Mesothelial cell of epicardium (in vitro differentiated cells): ENCODE measurements at regions not wholly inside any gene's neighbourhood (a gene's known extent, or its start where the extent isn't known, plus 50 kb on each side); places are given as distances from the start of the nearest gene placed in this dataset.

Experiments used
- DNase-seq, 2 experiments: peaks; one replicate each; pipeline ENCODE4 v3.0.0; 2021; ENCODE audit warnings: low spot score in 2 of 2; ENCODE audit not compliant: unreplicated experiment in 2 of 2
- H3K27ac Mint-ChIP-seq: 2 replicates; pipeline ENCODE4 v1.8.0; 2021; ENCODE audit warnings: mixed read lengths
- H3K27me3 Mint-ChIP-seq: 2 replicates; pipeline ENCODE4 v1.8.0; 2021; ENCODE audit warnings: low read depth, mixed read lengths
- H3K36me3 Mint-ChIP-seq: 2 replicates; pipeline ENCODE4 v1.8.0; 2021; ENCODE audit warnings: mixed read lengths
- H3K4me1 Mint-ChIP-seq: 2 replicates; pipeline ENCODE4 v1.8.0; 2021; ENCODE audit warnings: mixed read lengths
- H3K4me3 Mint-ChIP-seq: 2 replicates; pipeline ENCODE4 v1.8.0; 2021; ENCODE audit warnings: mild to moderate bottlenecking, moderate library complexity, mixed read lengths
- H3K9me3 Mint-ChIP-seq: 2 replicates; pipeline ENCODE4 v1.8.0; 2021; ENCODE audit warnings: mixed read lengths
- CTCF ChIP-seq: fragments of 200-600 bp; sonication (generic); IDR thresholded peaks from one replicate; pipeline ENCODE4 v1.5.0; 2021; ENCODE audit warnings: antibody characterized with exemption; ENCODE audit not compliant: unreplicated experiment

GRCh38 chr5:19001539-19001938 lies 986.5 kb downstream of the CDH18 start:
- no peaks in the 10 kb centered on the region for H3K36me3 Mint-ChIP-seq
- H3K4me1 Mint-ChIP-seq, result peaks cover 2% of the 10 kb centered on the region
- no peaks in the 10 kb centered on the region for H3K27me3 Mint-ChIP-seq
- peaks cover 4% of the 10 kb centered on the region for H3K9me3 Mint-ChIP-seq
- no peak overlapping the region for H3K27ac Mint-ChIP-seq
- no peak for TF ChIP-seq CTCF
- H3K4me3 Mint-ChIP-seq, result no peak overlapping the region
- DNase-seq, result no peak

GRCh38 chr5:19002111-19002510 lies 985.9 kb downstream of the CDH18 start:
- no peak overlapping the region for H3K4me3 Mint-ChIP-seq
- H3K9me3 Mint-ChIP-seq, result peaks cover 4% of the 10 kb centered on the region
- DNase-seq, result no peak
- H3K36me3 Mint-ChIP-seq, result no peaks in the 10 kb centered on the region
- H3K27me3 Mint-ChIP-seq, result no peaks in the 10 kb centered on the region
- H3K27ac Mint-ChIP-seq, result no peak overlapping the region
- H3K4me1 Mint-ChIP-seq, result peaks cover 2% of the 10 kb centered on the region
- no peak for TF ChIP-seq CTCF

GRCh38 chr5:19018822-19019221 lies 969.2 kb downstream of the CDH18 start:
- no peak for DNase-seq
- Mint-ChIP-seq H3K9me3 (no peaks in the 10 kb centered on the region), H3K4me1 (peaks cover 28% of the 10 kb centered on the region)

GRCh38 chr5:19031491-19031890 lies 956.5 kb downstream of the CDH18 start:
- TF ChIP-seq CTCF, result no peak
- peaks cover 8% of the 10 kb centered on the region for H3K4me1 Mint-ChIP-seq
- H3K9me3 Mint-ChIP-seq, result peaks cover 4% of the 10 kb centered on the region
- H3K36me3 Mint-ChIP-seq, result no peaks in the 10 kb centered on the region
- no peak overlapping the region for H3K27ac Mint-ChIP-seq
- no peaks in the 10 kb centered on the region for H3K27me3 Mint-ChIP-seq
- no peak for DNase-seq
- no peak overlapping the region for H3K4me3 Mint-ChIP-seq

More at GRCh38 chr5:19018822-19019221, 969.2 kb downstream of the CDH18 start:
- no peaks in the 10 kb centered on the region for H3K27me3 Mint-ChIP-seq
- TF ChIP-seq CTCF, result no peak
- peak overlapping the region; percentile 49 for H3K27ac Mint-ChIP-seq
- H3K4me3 Mint-ChIP-seq, result no peak overlapping the region
- H3K36me3 Mint-ChIP-seq, result no peaks in the 10 kb centered on the region

- no peaks in the 10 kb centered on the region for H3K9me3 Mint-ChIP-seq
- peaks cover 8% of the 10 kb centered on the region for H3K4me1 Mint-ChIP-seq
- no peak overlapping the region for H3K27ac Mint-ChIP-seq
- no peak for TF ChIP-seq CTCF
- no peaks in the 10 kb centered on the region for H3K27me3 Mint-ChIP-seq
- no peak overlapping the region for H3K4me3 Mint-ChIP-seq
- DNase-seq, result no peak
- no peaks in the 10 kb centered on the region for H3K36me3 Mint-ChIP-seq
Observed at GRCh38 chr5:19035816-19036215, 952.2 kb downstream of the CDH18 start.

GRCh38 chr5:19042106-19042505 lies 945.9 kb downstream of the CDH18 start:
- peaks cover 3% of the 10 kb centered on the region for H3K4me1 Mint-ChIP-seq
- no peak for DNase-seq
- H3K27me3 Mint-ChIP-seq, result no peaks in the 10 kb centered on the region
- no peak for TF ChIP-seq CTCF
- no peak overlapping the region for H3K27ac Mint-ChIP-seq
- H3K36me3 Mint-ChIP-seq, result no peaks in the 10 kb centered on the region
- H3K9me3 Mint-ChIP-seq, result peaks cover 3% of the 10 kb centered on the region
- H3K4me3 Mint-ChIP-seq, result no peak overlapping the region
